ENCODE measurements at regions not wholly inside any gene's neighbourhood (a gene's known extent, or its start where the extent isn't known, plus 50 kb on each side); places are given as distances from the start of the nearest gene placed in this dataset.

- TF ChIP-seq ZNF263 (CRISPR knock-in tag; IDR thresholded peaks at IDR 0.05; ENCODE audit: borderline replicate concordance) (no peak), ZFP36 (IDR thresholded peaks at IDR 0.05; ENCODE audit: low read depth, low read length, partially characterized antibody) (no peak), NONO (IDR thresholded peaks at IDR 0.05; ENCODE audit: low read depth in 2 of 2, low read length in 1 of 2) (no peak)
Observed at GRCh38 chr12:24534622-24535021, 414.3 kb downstream of the BCAT1 start.
